ENCODE measurements at regions not wholly inside any gene's neighbourhood (a gene's known extent, or its start where the extent isn't known, plus 50 kb on each side); places are given as distances from the start of the nearest gene placed in this dataset.
A peak's percentile ranks its signal among the peaks of the same experiment; 100 is the strongest.

DNA sequence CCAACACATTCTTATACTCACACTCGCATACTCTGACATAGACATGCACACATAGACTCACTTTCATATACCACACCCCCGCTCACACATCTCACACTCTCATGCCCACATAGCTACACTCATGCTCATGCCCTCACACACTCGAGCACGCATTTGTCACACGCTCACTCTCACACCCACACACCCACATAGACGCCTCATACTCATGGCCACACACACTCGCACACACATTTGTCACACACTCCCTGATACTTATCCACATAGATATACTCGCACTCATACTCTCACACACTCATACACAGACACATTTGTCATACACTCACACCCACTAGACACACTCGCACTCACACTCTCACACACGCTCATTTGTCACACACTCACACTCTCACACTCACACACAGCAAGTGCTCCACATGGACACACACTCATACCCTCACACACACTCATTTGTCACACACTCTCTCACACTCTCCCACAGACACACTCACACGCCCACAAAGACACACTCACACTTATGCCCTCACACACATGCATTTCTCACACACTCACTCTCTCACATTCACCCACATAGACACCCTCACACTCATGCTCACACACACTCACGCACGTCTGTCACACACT, 50.9 kb downstream of the TNP1 start:
- no peak for DNase-seq (ENCODE audit: low read depth in 2 of 2)

DNA sequence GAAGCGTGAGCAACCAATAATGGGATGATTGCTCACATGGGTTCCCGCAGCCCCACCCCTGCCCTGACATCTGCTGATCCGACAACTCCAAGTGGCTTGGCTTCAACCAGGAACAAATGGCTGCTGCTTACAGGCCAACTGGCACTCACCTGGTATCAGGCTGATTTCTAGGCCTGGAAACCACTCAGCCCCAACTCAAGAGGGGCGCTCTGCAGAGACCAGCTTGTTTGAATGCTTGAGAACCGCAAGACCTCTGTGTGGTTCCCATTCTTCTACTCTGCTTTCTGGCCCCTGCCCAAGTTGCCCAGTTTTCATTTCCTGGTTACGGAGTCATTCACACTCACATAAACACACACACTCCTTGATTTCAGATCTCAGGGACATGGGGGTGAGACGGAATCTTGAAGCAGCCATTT, 52.0 kb downstream of the TNP1 start:
- no peak for DNase-seq (ENCODE audit: low read depth in 2 of 2)

- no peak for DNase-seq (ENCODE audit: low read depth in 2 of 2)
These were observed 55.2 kb downstream of the TNP1 start for GRCh38 chr2:216804357-216805350.

GRCh38 chr2:216803791-216804190, 56.1 kb downstream of the TNP1 start:
- no peak for DNase-seq (ENCODE audit: low read depth in 2 of 2)

GRCh38 chr2:216802516-216803215, 57.2 kb downstream of the TNP1 start:
- no peak for DNase-seq (ENCODE audit: low read depth in 2 of 2)

DNA sequence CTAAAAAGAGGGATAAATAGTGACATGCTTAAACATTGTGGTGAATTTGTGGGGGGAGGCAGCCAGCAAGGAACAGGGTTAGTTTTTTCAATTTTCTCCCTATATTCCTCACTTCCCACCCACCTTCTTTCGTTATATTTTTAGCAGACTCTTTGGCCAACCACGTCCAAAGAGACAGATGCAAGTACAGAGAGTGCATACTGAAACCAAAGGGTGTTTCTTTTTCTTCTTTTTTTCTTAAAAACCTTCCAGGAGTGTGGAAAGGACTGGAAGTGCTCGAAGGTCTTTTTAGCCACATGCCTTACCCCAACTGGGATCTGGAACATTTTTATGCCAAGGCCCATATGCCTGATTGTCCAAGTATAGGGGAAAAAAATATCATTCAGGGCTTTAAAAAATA, 59.0 kb downstream of the TNP1 start:
- no peak for DNase-seq (ENCODE audit: low read depth in 2 of 2)

GRCh38 chr2:216799873-216800431, 59.9 kb downstream of the TNP1 start:
- DNase-seq (ENCODE audit: low read depth in 2 of 2): no peak

GRCh38 chr2:216796115-216796840, 63.6 kb downstream of the TNP1 start:
- no peak for DNase-seq (ENCODE audit: low read depth in 2 of 2)

DNA sequence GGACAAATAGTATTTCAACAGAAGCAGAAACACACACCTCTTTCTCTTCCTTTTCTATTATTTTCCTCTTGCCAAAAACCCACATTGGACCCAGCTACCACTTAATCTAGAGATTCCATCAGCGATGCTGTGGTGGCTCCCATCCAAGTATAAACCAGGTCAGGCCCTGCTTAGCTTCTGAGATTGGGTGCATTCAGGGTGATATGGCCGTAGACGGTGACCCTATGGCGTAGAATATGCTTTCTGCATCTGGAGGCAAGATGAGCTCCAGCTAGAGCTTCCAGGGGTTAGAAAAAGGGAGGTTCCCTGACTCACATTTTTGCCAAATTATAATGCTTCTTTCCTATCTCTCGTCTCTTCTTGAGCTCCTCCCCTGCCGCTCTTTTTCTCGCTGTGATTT, 66.5 kb downstream of the TNP1 start:
- DNase-seq (ENCODE audit: low read depth in 2 of 2): no peak

- no peak for DNase-seq (ENCODE audit: low read depth in 2 of 2)
These were observed 67.4 kb downstream of the TNP1 start for GRCh38 chr2:216792222-216793021.

- no peak for DNase-seq (ENCODE audit: low read depth in 2 of 2)
These were observed 68.6 kb downstream of the TNP1 start for GRCh38 chr2:216791303-216791702.

GRCh38 chr2:216789081-216789480, 70.8 kb downstream of the TNP1 start:
- DNase-seq (ENCODE audit: low read depth in 2 of 2): no peak

GRCh38 chr2:216787851-216788540, 71.9 kb downstream of the TNP1 start:
- no peak for DNase-seq (ENCODE audit: low read depth in 2 of 2)

DNA sequence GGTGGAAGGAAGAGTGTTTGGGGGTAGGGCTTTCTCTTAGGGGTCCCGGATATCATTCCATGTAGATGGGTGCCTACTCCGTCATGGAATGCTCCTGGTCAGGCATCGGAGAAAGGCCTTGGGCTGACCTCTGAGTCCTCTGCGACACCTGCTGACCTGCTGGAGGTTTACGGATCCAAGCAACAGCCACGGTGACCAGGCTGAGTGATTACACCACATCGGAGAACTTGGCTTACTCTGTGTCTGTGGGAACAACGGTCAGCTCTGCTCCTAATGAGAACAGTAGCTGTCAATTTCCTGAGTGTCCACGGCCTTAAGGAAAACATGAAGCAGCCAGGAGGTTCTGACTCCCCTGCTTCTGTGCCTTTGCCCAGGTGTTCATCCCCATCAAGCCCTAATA, 73.2 kb downstream of the TNP1 start:
- DNase-seq (ENCODE audit: low read depth in 2 of 2): no peak

- no peak for DNase-seq (ENCODE audit: low read depth in 2 of 2)
These were observed 75.4 kb downstream of the TNP1 start for GRCh38 chr2:216784456-216784855.

DNA sequence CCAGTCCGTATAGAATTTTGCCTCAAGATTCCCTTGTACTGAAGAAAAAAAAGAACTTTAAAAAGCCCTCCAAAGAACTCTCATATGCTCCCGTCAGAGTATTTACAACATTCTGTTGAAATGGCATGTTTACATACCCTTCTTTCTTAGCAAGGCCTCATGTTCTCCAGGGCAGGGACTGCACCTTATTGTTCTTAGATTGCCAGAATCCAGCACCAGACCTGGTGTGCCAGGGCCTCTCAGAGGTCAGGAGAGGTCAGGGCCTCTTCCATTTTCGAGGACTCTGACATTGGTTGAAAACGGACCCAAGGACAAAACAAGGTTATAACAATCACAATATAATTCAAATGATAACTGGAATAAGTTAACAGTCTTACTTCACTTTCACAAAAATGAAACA, 78.2 kb downstream of the TNP1 start:
- DNase-seq (ENCODE audit: low read depth in 2 of 2): no peak

DNA sequence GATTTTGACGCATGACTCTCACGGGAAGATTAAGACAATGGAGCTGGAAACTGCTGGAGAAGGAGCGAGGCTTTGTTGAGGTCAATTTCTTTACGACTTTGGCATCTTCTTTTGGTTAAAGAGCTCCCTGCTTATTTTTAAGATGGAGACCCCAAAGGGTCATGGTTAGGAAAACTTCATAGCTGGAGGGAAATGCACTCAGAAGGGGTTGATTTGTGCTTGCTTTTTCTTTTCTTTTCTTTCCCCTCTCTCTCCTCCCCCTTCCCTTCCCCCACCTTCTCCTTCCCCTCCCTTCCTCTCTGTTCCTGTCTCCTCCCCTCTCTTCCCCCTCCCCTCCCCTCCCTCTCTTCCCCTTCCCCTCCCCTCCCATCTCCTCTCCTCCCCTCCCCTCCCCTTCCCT, 79.0 kb downstream of the TNP1 start:
- no peak for DNase-seq (ENCODE audit: low read depth in 2 of 2)

GRCh38 chr2:216777637-216778273, 82.1 kb downstream of the TNP1 start:
- DNase-seq (ENCODE audit: low read depth in 2 of 2): peak; percentile 10 to 24

GRCh38 chr2:216776066-216776850, 80.9 kb upstream of the IGFBP5 start:
- no peak for DNase-seq (ENCODE audit: low read depth in 2 of 2)

Measured in stimulated activated CD4-positive, alpha-beta T cell treated with anti-CD3 and anti-CD28 coated beads, Interleukin-15, amount 100 ng/mL, for 48 hours (primary cell).